Liver (tissue), 8 donors: ENCODE measurements at regions not wholly inside any gene's neighbourhood (a gene's known extent, or its start where the extent isn't known, plus 50 kb on each side); places are given as distances from the start of the nearest gene placed in this dataset.

Experiments
- DNase-seq: peaks from one replicate; pipeline ENCODE4 v3.0.0-alpha.2; 2017; ENCODE audit warnings: low spot score
- H3K27ac ChIP-seq, 2 donors: one replicate each; pipeline ENCODE4 v1.7.0; 2013; ENCODE audit warnings: inconsistent platforms in 2 of 2, low read length in 2 of 2, control low read depth in 1 of 2, low read depth in 1 of 2, mild to moderate bottlenecking in 1 of 2
- H3K27me3 ChIP-seq, 4 donors: one replicate each; pipeline versions ENCODE4 v1.6.1 to v1.7.0; 2013; ENCODE audit warnings: low read length in 3 of 4, inconsistent platforms in 1 of 4, mild to moderate bottlenecking in 1 of 4, moderate library complexity in 1 of 4; ENCODE audit not compliant: control insufficient read depth in 4 of 4, insufficient read depth in 4 of 4
- H3K36me3 ChIP-seq, 4 donors: one replicate each; pipeline versions ENCODE4 v1.6.1 to v1.7.0; 2013; ENCODE audit warnings: low read length in 3 of 4, mild to moderate bottlenecking in 3 of 4, low read depth in 1 of 4, moderate library complexity in 1 of 4; ENCODE audit not compliant: control insufficient read depth in 4 of 4, insufficient read depth in 3 of 4
- H3K4me1 ChIP-seq, 4 donors: one replicate each; pipeline versions ENCODE4 v1.6.1 to v1.7.0; 2013; ENCODE audit warnings: low read length in 3 of 4, mild to moderate bottlenecking in 3 of 4, moderate library complexity in 1 of 4; ENCODE audit not compliant: control insufficient read depth in 4 of 4, insufficient read depth in 4 of 4
- H3K4me3 ChIP-seq, 3 donors: one replicate each; pipeline versions ENCODE4 v1.6.1 to v1.7.0; 2013; ENCODE audit warnings: low read length in 3 of 3, control low read depth in 1 of 3, low read depth in 1 of 3, mild to moderate bottlenecking in 1 of 3
- H3K9ac ChIP-seq, 2 donors: one replicate each; pipeline ENCODE4 v1.7.0; 2013; ENCODE audit warnings: low read length in 2 of 2, mild to moderate bottlenecking in 2 of 2, moderate library complexity in 2 of 2, control low read depth in 1 of 2, low read depth in 1 of 2
- H3K9me3 ChIP-seq, 4 donors: one replicate each; pipeline versions ENCODE4 v1.6.1 to v1.7.0; 2013; ENCODE audit warnings: low read length in 3 of 4; ENCODE audit not compliant: control insufficient read depth in 4 of 4
- EGR1 ChIP-seq, 2 donors: IDR thresholded peaks; 2 replicates each; pipeline ENCODE4 v1.6.1; 2016 to 2018; ENCODE audit warnings: antibody characterized with exemption in 2 of 2, low read depth in 2 of 2
- FOXA1 ChIP-seq: IDR thresholded peaks from 2 replicates; pipeline ENCODE4 v1.6.1; 2016; ENCODE audit warnings: antibody characterized with exemption
- FOXA2 ChIP-seq: IDR thresholded peaks from 2 replicates; pipeline ENCODE4 v1.6.1; 2016; ENCODE audit warnings: antibody characterized with exemption
- GABPA ChIP-seq, 2 donors: IDR thresholded peaks in 1 of 2; conservative IDR thresholded peaks in 1 of 2; 2 replicates each; pipeline ENCODE4 v1.6.1; 2016; ENCODE audit warnings: antibody characterized with exemption in 2 of 2, mild to moderate bottlenecking in 1 of 2, moderate library complexity in 1 of 2
- JUND ChIP-seq, 2 donors: IDR thresholded peaks; 2 replicates each; pipeline ENCODE4 v1.6.1; 2016; ENCODE audit warnings: antibody characterized with exemption in 2 of 2
- NR2F2 ChIP-seq: IDR thresholded peaks from 2 replicates; pipeline ENCODE4 v1.6.1; 2016; ENCODE audit warnings: antibody characterized with exemption
- RAD21 ChIP-seq, 2 donors: IDR thresholded peaks; 2 replicates each; pipeline ENCODE4 v1.6.1; 2016; ENCODE audit warnings: antibody characterized with exemption in 2 of 2, mild to moderate bottlenecking in 2 of 2
- REST ChIP-seq: IDR thresholded peaks from 2 replicates; pipeline ENCODE4 v1.6.1; 2016; ENCODE audit warnings: antibody characterized with exemption, mild to moderate bottlenecking
- RXRA ChIP-seq, 2 donors: IDR thresholded peaks; 2 replicates each; pipeline ENCODE4 v1.6.1; 2017 to 2018; ENCODE audit warnings: antibody characterized with exemption in 2 of 2, mild to moderate bottlenecking in 1 of 2
- SP1 ChIP-seq: IDR thresholded peaks from 2 replicates; pipeline ENCODE4 v1.6.1; 2018; ENCODE audit warnings: antibody characterized with exemption, mild to moderate bottlenecking
- YY1 ChIP-seq: IDR thresholded peaks from 2 replicates; pipeline ENCODE4 v1.6.1; 2016; ENCODE audit warnings: antibody characterized with exemption, mild to moderate bottlenecking
- WGBS: extraction: QIAGEN DNeasy Blood & Tissue Kit; methylation state at CpG from one replicate; pipeline ENCODE4 v1.1.7; 2013; 5-methylcytosine and 5-hydroxymethylcytosine counted together
- TF ChIP-seq, protein P1 (sequence below): fragments of 150-350 bp; IDR thresholded peaks from 2 replicates; pipeline ENCODE4 v1.5.1; 2017; ENCODE audit warnings: improper control_type of control experiment, low read depth, low read length; ENCODE audit not compliant: missing input control
- TF ChIP-seq, protein P2 (sequence below): IDR thresholded peaks from 2 replicates; pipeline ENCODE4 v1.6.1; 2016; ENCODE audit warnings: antibody characterized with exemption
- TF ChIP-seq, protein P3 (sequence below): IDR thresholded peaks from 2 replicates; pipeline ENCODE4 v1.6.1; 2016; ENCODE audit warnings: antibody characterized with exemption
- donor health status: healthy.
- donor health status: healthy.
- donor health status: healthy.
- donor health status: healthy.
- donor health status: healthy.

DNA sequence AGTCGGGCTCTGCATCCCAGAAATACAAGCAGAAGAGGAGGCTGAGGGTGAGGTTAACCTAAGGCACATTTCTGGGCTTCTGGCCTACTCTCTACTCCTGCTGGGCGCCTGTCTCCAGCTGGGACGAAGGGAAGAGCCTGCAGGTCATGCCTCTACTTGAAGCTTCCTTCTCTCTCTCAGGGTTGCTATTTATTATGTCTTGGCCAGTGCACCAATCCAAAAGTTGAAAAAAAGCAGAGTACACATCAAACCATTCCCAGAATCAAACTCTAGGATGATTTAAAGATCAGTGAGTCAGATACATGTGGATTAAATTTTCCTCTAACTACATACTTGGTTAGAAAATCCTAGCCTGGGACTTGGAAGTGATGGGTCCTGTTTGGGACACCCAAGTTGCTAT lies 60.2 kb upstream of the CDON start (continued):
- TF ChIP-seq, protein P1, sequence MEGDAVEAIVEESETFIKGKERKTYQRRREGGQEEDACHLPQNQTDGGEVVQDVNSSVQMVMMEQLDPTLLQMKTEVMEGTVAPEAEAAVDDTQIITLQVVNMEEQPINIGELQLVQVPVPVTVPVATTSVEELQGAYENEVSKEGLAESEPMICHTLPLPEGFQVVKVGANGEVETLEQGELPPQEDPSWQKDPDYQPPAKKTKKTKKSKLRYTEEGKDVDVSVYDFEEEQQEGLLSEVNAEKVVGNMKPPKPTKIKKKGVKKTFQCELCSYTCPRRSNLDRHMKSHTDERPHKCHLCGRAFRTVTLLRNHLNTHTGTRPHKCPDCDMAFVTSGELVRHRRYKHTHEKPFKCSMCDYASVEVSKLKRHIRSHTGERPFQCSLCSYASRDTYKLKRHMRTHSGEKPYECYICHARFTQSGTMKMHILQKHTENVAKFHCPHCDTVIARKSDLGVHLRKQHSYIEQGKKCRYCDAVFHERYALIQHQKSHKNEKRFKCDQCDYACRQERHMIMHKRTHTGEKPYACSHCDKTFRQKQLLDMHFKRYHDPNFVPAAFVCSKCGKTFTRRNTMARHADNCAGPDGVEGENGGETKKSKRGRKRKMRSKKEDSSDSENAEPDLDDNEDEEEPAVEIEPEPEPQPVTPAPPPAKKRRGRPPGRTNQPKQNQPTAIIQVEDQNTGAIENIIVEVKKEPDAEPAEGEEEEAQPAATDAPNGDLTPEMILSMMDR = no peak

GRCh38 chr11:126121296-126121695 lies 58.6 kb upstream of the CDON start:
- Histone ChIP-seq H3K27ac (no peak overlapping the region), H3K9ac (no peak overlapping the region), H3K4me1 (peaks cover 0 to under 1% (median 0%) of the 10 kb centered on the region in 4 donors), H3K36me3 (no peaks in the 10 kb centered on the region), H3K4me3 (no peak overlapping the region), H3K9me3 (no peaks in the 10 kb centered on the region), H3K27me3 (no peaks in the 10 kb centered on the region)
- 43% methylated on average over 1 of the region's 1 CpG for WGBS
- DNase-seq = no peak
- TF ChIP-seq JUND (IDR thresholded peaks at IDR 0.05) (no peak), SP1 (no peak), FOXA2 (no peak)

DNA sequence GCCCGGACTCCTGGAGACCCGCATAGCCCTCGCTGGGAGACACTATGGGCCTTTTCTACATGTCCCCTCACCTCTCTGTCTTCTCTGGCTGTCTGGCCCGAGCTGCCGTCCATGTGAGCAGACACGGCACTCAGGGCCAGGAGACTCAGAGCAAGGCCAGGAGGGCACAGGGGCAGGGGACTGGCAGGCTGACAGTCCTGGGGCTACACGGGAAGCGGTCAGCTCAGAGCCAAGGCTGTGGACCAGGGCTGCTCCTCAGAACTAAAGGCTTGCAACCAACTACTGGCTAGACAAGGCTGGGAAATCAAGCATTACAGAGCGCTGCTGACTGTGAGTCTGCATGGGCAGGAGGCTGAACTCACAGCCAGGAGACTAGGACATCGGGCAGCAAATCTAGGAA lies 56.1 kb upstream of the CDON start:
- no peaks in the 10 kb centered on the region for H3K36me3 ChIP-seq
- no peak for DNase-seq
- no peak overlapping the region for H3K4me3 ChIP-seq
- 78% methylated on average over 10 of the region's 10 CpGs for WGBS
- H3K27ac ChIP-seq = no peak overlapping the region
- H3K9ac ChIP-seq = no peak overlapping the region
- no peaks in the 10 kb centered on the region for H3K27me3 ChIP-seq
- H3K9me3 ChIP-seq = no peaks in the 10 kb centered on the region
- H3K4me1 ChIP-seq = peaks cover 18 to 25% (median 22%) of the 10 kb centered on the region in 4 donors
- TF ChIP-seq FOXA2 (no peak), FOXA1 (no peak), REST (no peak)
- TF ChIP-seq, protein P2, sequence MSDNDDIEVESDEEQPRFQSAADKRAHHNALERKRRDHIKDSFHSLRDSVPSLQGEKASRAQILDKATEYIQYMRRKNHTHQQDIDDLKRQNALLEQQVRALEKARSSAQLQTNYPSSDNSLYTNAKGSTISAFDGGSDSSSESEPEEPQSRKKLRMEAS = no peak

GRCh38 chr11:126115816-126116331 lies 53.2 kb upstream of the CDON start:
- peaks cover 20 to 35% (median 29%) of the 10 kb centered on the region in 4 donors for H3K4me1 ChIP-seq
- H3K9me3 ChIP-seq = no peaks in the 10 kb centered on the region
- peak overlapping the region; percentile 25 to 43 for H3K27ac ChIP-seq
- H3K9ac ChIP-seq = no peak overlapping the region
- no peak overlapping the region for H3K4me3 ChIP-seq
- H3K36me3 ChIP-seq = no peaks in the 10 kb centered on the region
- no peaks in the 10 kb centered on the region for H3K27me3 ChIP-seq
- WGBS = 19% methylated on average over 14 of the region's 14 CpGs
- peak; percentile 47 for DNase-seq
- TF ChIP-seq JUND (IDR thresholded peaks at IDR 0.05) (peak in 1 of 2 donors; percentile 11), NR2F2 (no peak), GABPA (IDR thresholded peaks at IDR 0.05 in 1 of 2, conservative IDR thresholded peaks at IDR 0.05 in 1 of 2) (no peak), SP1 (peak; percentile 88), REST (peak; percentile 50), RAD21 (IDR thresholded peaks at IDR 0.05) (peak; percentile 65 to 78), YY1 (peak; percentile 41), FOXA1 (peak; percentile 94), RXRA (IDR thresholded peaks at IDR 0.05) (peak; percentile 84 to 90), EGR1 (IDR thresholded peaks at IDR 0.05; ENCODE audit: low read depth in 2 of 2) (no peak)
- TF ChIP-seq, protein P3, sequence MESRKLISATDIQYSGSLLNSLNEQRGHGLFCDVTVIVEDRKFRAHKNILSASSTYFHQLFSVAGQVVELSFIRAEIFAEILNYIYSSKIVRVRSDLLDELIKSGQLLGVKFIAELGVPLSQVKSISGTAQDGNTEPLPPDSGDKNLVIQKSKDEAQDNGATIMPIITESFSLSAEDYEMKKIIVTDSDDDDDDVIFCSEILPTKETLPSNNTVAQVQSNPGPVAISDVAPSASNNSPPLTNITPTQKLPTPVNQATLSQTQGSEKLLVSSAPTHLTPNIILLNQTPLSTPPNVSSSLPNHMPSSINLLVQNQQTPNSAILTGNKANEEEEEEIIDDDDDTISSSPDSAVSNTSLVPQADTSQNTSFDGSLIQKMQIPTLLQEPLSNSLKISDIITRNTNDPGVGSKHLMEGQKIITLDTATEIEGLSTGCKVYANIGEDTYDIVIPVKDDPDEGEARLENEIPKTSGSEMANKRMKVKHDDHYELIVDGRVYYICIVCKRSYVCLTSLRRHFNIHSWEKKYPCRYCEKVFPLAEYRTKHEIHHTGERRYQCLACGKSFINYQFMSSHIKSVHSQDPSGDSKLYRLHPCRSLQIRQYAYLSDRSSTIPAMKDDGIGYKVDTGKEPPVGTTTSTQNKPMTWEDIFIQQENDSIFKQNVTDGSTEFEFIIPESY = no peak
- TF ChIP-seq, protein P2 = peak; percentile 72
